Hepatocyte (in vitro differentiated cells): ENCODE measurements at regions not wholly inside any gene's neighbourhood (a gene's known extent, or its start where the extent isn't known, plus 50 kb on each side); places are given as distances from the start of the nearest gene placed in this dataset.

ENCODE experiments used
- DNase-seq: peaks from one replicate; pipeline ENCODE4 v3.0.0-alpha.2; 2016; ENCODE audit warnings: low spot score
- H2AFZ ChIP-seq: fragments of 200-600 bp; sonication (generic); 2 replicates; pipeline ENCODE4 v1.6.0; 2016; ENCODE audit warnings: antibody characterized with exemption, mild to moderate bottlenecking
- H3K27ac ChIP-seq: fragments of 200-600 bp; sonication (generic); 2 replicates; pipeline ENCODE4 v1.5.1; 2016; ENCODE audit warnings: mild to moderate bottlenecking
- H3K27me3 ChIP-seq: fragments of 200-600 bp; sonication (generic); 2 replicates; pipeline ENCODE4 v1.6.1; 2016
- H3K36me3 ChIP-seq: fragments of 200-600 bp; sonication (generic); replicated peaks from 2 replicates; pipeline ENCODE4 v1.5.1; 2016; ENCODE audit warnings: low read depth; ENCODE audit not compliant: insufficient read depth
- H3K4me1 ChIP-seq: fragments of 200-600 bp; sonication (generic); 2 replicates; pipeline ENCODE4 v1.5.1; 2016; ENCODE audit warnings: mild to moderate bottlenecking, moderate library complexity; ENCODE audit not compliant: insufficient read depth
- H3K4me2 ChIP-seq: fragments of 200-600 bp; sonication (generic); 2 replicates; pipeline ENCODE4 v1.6.0; 2016
- H3K4me3 ChIP-seq: fragments of 200-600 bp; sonication (generic); 2 replicates; pipeline ENCODE4 v1.5.1; 2016; ENCODE audit warnings: mild to moderate bottlenecking
- H3K79me2 ChIP-seq: fragments of 200-600 bp; sonication (generic); 2 replicates; pipeline ENCODE4 v1.6.0; 2017; ENCODE audit warnings: mild to moderate bottlenecking
- H3K9me2 ChIP-seq: fragments of 200-600 bp; sonication (generic); replicated peaks from 2 replicates; pipeline ENCODE4 v1.6.0; 2017; ENCODE audit warnings: mild to moderate bottlenecking; ENCODE audit not compliant: insufficient read depth
- H3K9me3 ChIP-seq: fragments of 200-600 bp; sonication (generic); 2 replicates; pipeline ENCODE4 v1.5.1; 2016; ENCODE audit warnings: low read depth, mild to moderate bottlenecking
- H4K20me1 ChIP-seq: fragments of 200-600 bp; sonication (generic); 2 replicates; pipeline ENCODE4 v1.6.0; 2016; ENCODE audit warnings: mild to moderate bottlenecking; ENCODE audit not compliant: insufficient read depth, poor library complexity, severe bottlenecking
- CTCF ChIP-seq: fragments of 200-600 bp; sonication (generic); IDR thresholded peaks from 2 replicates; pipeline ENCODE4 v1.5.1; 2016; ENCODE audit warnings: antibody characterized with exemption, mild to moderate bottlenecking; ENCODE audit not compliant: poor library complexity
- EZH2 ChIP-seq: fragments of 200-600 bp; sonication (generic); IDR thresholded peaks from 2 replicates; pipeline ENCODE4 v1.6.1; 2016; ENCODE audit warnings: antibody characterized with exemption, mild to moderate bottlenecking, borderline replicate concordance
- EZH2phosphoT487 ChIP-seq: fragments of 200-600 bp; sonication (generic); IDR thresholded peaks from one replicate; pipeline ENCODE4 v1.6.1; 2018; ENCODE audit warnings: antibody characterized with exemption, mild to moderate bottlenecking, low read depth, moderate library complexity; ENCODE audit not compliant: unreplicated experiment, severe bottlenecking
- WGBS: methylation state at CpG from one replicate; pipeline ENCODE4 v1.1.6; 2016; ENCODE audit warnings: low lambda C conversion rate; ENCODE audit errors: missing lambda C conversion rate; 5-methylcytosine and 5-hydroxymethylcytosine counted together

- Histone ChIP-seq H3K36me3 (no peaks in the 10 kb centered on the region), H3K4me2 (no peak overlapping the region), H3K27ac (no peak overlapping the region), H3K9me2 (no peaks in the 10 kb centered on the region), H3K79me2 (no peaks in the 10 kb centered on the region), H4K20me1 (no peaks in the 10 kb centered on the region), H3K9me3 (no peaks in the 10 kb centered on the region), H2AFZ (peak overlapping the region; percentile 23), H3K4me3 (no peak overlapping the region), H3K27me3 (no peaks in the 10 kb centered on the region), H3K4me1 (peaks cover 21% of the 10 kb centered on the region)
- WGBS = 44% methylated on average over 4 of the region's 4 CpGs
- TF ChIP-seq EZH2 (no peak), CTCF (no peak), EZH2phosphoT487 (no peak)
- no peak for DNase-seq
Observed at GRCh38 chr5:68415177-68416085, 199.9 kb downstream of the PIK3R1 start.

GRCh38 chr5:68416714-68417113 is 201.2 kb downstream of the PIK3R1 start:
- DNase-seq = no peak
- H3K27ac ChIP-seq = no peak overlapping the region
- H3K9me2 ChIP-seq = no peaks in the 10 kb centered on the region
- no peaks in the 10 kb centered on the region for H4K20me1 ChIP-seq
- no peaks in the 10 kb centered on the region for H3K79me2 ChIP-seq
- no peak overlapping the region for H3K4me3 ChIP-seq
- H3K4me1 ChIP-seq = peaks cover 23% of the 10 kb centered on the region
- no peaks in the 10 kb centered on the region for H3K9me3 ChIP-seq
- H3K36me3 ChIP-seq = no peaks in the 10 kb centered on the region
- WGBS = 91% methylated on average over 1 of the region's 1 CpG
- no peak overlapping the region for H2AFZ ChIP-seq
- no peaks in the 10 kb centered on the region for H3K27me3 ChIP-seq
- no peak overlapping the region for H3K4me2 ChIP-seq
- TF ChIP-seq EZH2 (no peak), EZH2phosphoT487 (no peak), CTCF (no peak)

GRCh38 chr5:68418201-68418600 is 202.6 kb downstream of the PIK3R1 start:
- H3K4me1 ChIP-seq = peaks cover 30% of the 10 kb centered on the region
- no peaks in the 10 kb centered on the region for H4K20me1 ChIP-seq
- TF ChIP-seq CTCF (no peak), EZH2phosphoT487 (no peak), EZH2 (no peak)
- H3K9me2 ChIP-seq = no peaks in the 10 kb centered on the region
- no peak overlapping the region for H3K4me2 ChIP-seq
- H3K79me2 ChIP-seq = no peaks in the 10 kb centered on the region
- no peaks in the 10 kb centered on the region for H3K36me3 ChIP-seq
- H3K27me3 ChIP-seq = no peaks in the 10 kb centered on the region
- 65% methylated on average over 3 of the region's 3 CpGs for WGBS
- peak overlapping the region; percentile 76 for H3K27ac ChIP-seq
- no peak overlapping the region for H2AFZ ChIP-seq
- H3K9me3 ChIP-seq = no peaks in the 10 kb centered on the region
- DNase-seq = no peak
- H3K4me3 ChIP-seq = no peak overlapping the region
